Thoracic aorta (tissue), 2 donors: ENCODE measurements at regions not wholly inside any gene's neighbourhood (a gene's known extent, or its start where the extent isn't known, plus 50 kb on each side); places are given as distances from the start of the nearest gene placed in this dataset.

ENCODE experiments used
- ATAC-seq: fragments of 150-250 bp; one replicate; pipeline ENCODE4 v1.8.0; 2017; ENCODE audit warnings: low read depth; ENCODE audit not compliant: insufficient number of reproducible peaks, low FRiP score
- DNase-seq: peaks from one replicate; pipeline ENCODE4 v3.0.0-alpha.2; 2020; ENCODE audit warnings: low spot score
- H3K27ac ChIP-seq, 2 donors: fragments of 200-600 bp; sonication (generic); 1 replicate in 1 of 2; 2 replicates in 1 of 2; pipeline ENCODE4 v1.5.1; 2016; ENCODE audit warnings: mild to moderate bottlenecking in 2 of 2, moderate library complexity in 2 of 2
- H3K27me3 ChIP-seq: fragments of 200-600 bp; sonication (generic); replicated peaks from 2 replicates; pipeline ENCODE4 v1.6.0; 2016; ENCODE audit warnings: mild to moderate bottlenecking; ENCODE audit not compliant: insufficient read depth
- H3K36me3 ChIP-seq: fragments of 200-600 bp; sonication (generic); one replicate; pipeline ENCODE4 v1.5.1; 2016
- H3K4me1 ChIP-seq, 2 donors: fragments of 200-600 bp; sonication (generic); 1 replicate in 1 of 2; 2 replicates in 1 of 2; pipeline versions ENCODE4 v1.5.1 to v1.6.0; 2016; ENCODE audit warnings: low read depth in 2 of 2, mild to moderate bottlenecking in 1 of 2; ENCODE audit not compliant: control insufficient read depth in 1 of 2
- H3K4me3 ChIP-seq: fragments of 200-600 bp; sonication (generic); 2 replicates; pipeline ENCODE4 v1.5.1; 2016; ENCODE audit warnings: mild to moderate bottlenecking
- H3K9me3 ChIP-seq: fragments of 200-600 bp; sonication (generic); 2 replicates; pipeline ENCODE4 v1.5.1; 2016
- TF ChIP-seq, protein P1 (sequence below): fragments of 200-600 bp; sonication (generic); IDR thresholded peaks from one replicate; pipeline ENCODE4 v1.5.1; 2019; ENCODE audit warnings: antibody characterized with exemption

DNA sequence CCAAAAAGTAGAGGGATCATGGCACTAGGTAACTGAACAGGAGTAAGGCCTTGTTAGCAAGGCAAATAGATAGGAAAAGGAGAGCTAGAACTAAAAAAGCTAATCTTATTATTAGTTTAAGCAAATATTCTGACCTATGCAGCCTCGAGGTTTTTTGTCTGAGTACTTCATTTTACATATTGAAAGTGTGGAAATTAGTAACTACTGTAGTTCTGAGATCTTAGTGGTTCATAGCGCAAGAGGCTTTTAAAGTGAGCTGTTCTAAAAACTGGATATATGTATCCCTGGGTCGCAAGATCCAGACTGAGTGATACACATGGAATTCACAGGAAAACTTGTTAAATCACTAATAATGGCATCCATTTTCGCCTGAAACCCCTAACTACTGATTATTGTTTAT lies 411.0 kb upstream of the SOX5 start:
- Histone ChIP-seq H3K4me3 (no peak overlapping the region), H3K4me1 (peaks cover 5 to 8% of the 10 kb centered on the region in 2 donors), H3K9me3 (no peaks in the 10 kb centered on the region), H3K36me3 (no peaks in the 10 kb centered on the region), H3K27ac (no peak overlapping the region), H3K27me3 (no peaks in the 10 kb centered on the region)
- ATAC-seq (no peak), DNase-seq (no peak)
- TF ChIP-seq, protein P1, sequence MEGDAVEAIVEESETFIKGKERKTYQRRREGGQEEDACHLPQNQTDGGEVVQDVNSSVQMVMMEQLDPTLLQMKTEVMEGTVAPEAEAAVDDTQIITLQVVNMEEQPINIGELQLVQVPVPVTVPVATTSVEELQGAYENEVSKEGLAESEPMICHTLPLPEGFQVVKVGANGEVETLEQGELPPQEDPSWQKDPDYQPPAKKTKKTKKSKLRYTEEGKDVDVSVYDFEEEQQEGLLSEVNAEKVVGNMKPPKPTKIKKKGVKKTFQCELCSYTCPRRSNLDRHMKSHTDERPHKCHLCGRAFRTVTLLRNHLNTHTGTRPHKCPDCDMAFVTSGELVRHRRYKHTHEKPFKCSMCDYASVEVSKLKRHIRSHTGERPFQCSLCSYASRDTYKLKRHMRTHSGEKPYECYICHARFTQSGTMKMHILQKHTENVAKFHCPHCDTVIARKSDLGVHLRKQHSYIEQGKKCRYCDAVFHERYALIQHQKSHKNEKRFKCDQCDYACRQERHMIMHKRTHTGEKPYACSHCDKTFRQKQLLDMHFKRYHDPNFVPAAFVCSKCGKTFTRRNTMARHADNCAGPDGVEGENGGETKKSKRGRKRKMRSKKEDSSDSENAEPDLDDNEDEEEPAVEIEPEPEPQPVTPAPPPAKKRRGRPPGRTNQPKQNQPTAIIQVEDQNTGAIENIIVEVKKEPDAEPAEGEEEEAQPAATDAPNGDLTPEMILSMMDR: no peak

DNA sequence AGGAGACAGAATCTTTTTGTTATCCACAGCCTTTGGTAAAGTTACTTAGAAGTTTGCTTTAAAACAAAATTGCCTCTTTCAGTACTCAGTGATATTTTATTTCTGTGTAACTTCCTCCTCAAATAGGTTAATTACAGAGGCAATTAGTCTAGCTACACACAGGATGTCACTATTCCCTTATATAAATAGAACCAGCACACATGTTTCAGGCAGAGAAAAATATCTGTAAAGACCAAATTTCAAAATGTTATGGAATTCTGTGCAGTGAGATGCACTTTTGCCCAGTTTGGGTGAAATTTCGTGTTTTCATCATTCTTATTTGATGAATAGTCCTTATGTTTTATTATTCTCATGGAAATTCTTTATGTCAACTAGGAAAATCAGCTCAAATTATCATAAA lies 410.6 kb upstream of the SOX5 start:
- Histone ChIP-seq H3K27ac (no peak overlapping the region), H3K4me1 (peaks cover 5 to 8% of the 10 kb centered on the region in 2 donors), H3K27me3 (no peaks in the 10 kb centered on the region), H3K4me3 (no peak overlapping the region), H3K36me3 (no peaks in the 10 kb centered on the region), H3K9me3 (no peaks in the 10 kb centered on the region)
- ATAC-seq (no peak), DNase-seq (no peak)
- TF ChIP-seq, protein P1: no peak

DNA sequence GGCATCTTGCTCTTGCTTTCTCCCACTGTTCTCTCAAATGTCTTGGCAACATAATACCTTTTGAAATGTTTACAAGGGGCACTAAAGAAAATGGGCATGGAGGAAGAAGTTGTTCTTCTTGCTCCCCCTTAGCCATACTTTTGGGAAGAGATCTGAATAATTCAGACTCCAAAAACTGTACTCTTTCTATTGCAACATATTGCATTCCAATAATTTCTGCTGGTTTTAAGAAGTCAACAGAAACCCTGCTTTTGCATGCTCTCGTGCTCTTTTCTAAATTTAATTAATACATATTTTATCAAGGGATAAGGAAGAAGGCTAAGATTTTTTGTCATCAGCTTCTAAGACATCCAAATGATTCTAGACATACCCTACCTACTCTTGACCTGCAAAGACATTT lies 409.9 kb upstream of the SOX5 start:
- peaks cover 5 to 8% of the 10 kb centered on the region in 2 donors for H3K4me1 ChIP-seq
- TF ChIP-seq, protein P1: no peak
- ATAC-seq (no peak), DNase-seq (no peak)
- no peaks in the 10 kb centered on the region for H3K36me3 ChIP-seq
- H3K27ac ChIP-seq: no peak overlapping the region
- H3K9me3 ChIP-seq: no peaks in the 10 kb centered on the region
- no peaks in the 10 kb centered on the region for H3K27me3 ChIP-seq
- no peak overlapping the region for H3K4me3 ChIP-seq

DNA sequence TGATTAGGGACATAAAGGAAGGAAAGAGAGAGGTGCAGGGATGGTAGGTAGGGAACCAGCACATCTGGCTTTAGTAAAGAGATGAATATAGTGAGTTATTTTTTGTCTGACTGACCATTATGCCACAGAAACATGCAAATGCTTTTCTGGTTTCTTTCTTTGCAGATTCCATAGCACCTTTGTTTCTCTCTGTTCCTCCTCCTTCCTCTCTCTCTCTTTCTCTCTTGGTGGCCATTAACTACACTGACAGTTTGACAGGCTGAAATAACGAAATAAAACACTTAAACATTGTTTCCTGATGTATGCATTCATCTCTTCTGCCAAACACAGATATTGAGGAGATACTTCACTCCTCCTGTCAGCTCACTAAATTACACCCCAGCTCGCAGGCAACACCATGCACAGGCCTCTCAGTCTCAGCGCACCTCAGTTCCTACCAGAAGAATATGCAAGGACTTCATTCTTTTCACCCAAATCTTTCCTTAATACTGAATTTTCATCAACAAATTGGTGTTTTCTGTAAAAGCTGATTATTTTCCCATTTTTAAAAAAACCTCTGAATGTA lies 406.9 kb upstream of the SOX5 start:
- Histone ChIP-seq H3K27ac (no peak overlapping the region), H3K4me1 (peaks cover 5 to 8% of the 10 kb centered on the region in 2 donors), H3K4me3 (no peak overlapping the region), H3K27me3 (no peaks in the 10 kb centered on the region), H3K36me3 (no peaks in the 10 kb centered on the region), H3K9me3 (no peaks in the 10 kb centered on the region)
- no peak for DNase-seq
- no peak for ATAC-seq
- TF ChIP-seq, protein P1: no peak

DNA sequence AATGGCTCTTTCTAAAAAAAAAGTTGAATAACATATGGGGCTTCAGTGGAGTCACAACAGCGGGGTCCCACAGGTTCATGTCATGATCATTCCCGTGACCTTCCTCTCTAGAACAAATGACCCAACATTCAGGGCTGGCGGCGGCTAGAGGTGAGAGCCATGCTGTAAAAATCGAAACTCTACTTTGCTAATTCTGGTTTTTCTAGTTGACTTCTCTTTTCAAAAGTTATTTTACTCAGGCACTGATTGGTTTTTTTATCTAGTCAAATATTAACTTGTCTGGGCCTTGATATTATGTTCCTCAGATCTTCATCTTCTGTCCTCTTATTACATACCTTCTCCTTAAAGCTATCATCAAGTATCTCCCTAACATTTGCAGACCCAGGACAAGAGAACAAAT lies 402.9 kb upstream of the SOX5 start:
- no peaks in the 10 kb centered on the region for H3K4me1 ChIP-seq
- no peak for DNase-seq

More for the DNA sequence above, 402.9 kb upstream of the SOX5 start:
- TF ChIP-seq, protein P1: no peak
- Histone ChIP-seq H3K9me3 (no peaks in the 10 kb centered on the region), H3K27ac (no peak overlapping the region), H3K36me3 (no peaks in the 10 kb centered on the region), H3K27me3 (no peaks in the 10 kb centered on the region), H3K4me3 (no peak overlapping the region)
- ATAC-seq: no peak
